GM21381 (cell line): ENCODE measurements at regions not wholly inside any gene's neighbourhood (a gene's known extent, or its start where the extent isn't known, plus 50 kb on each side); places are given as distances from the start of the nearest gene placed in this dataset.
"Not testable (repeated sequence)": the region's sequence is repeated elsewhere in the genome, so short reads cannot be mapped to it uniquely, and the experiment has no call there.

Experiments used
- ATAC-seq: cut with Tn5 transposase; IDR thresholded peaks from one replicate; pipeline ENCODE4 v1.9.1; 2021; ENCODE audit warnings: mild to moderate bottlenecking, moderate library complexity; ENCODE audit not compliant: unreplicated experiment

DNA sequence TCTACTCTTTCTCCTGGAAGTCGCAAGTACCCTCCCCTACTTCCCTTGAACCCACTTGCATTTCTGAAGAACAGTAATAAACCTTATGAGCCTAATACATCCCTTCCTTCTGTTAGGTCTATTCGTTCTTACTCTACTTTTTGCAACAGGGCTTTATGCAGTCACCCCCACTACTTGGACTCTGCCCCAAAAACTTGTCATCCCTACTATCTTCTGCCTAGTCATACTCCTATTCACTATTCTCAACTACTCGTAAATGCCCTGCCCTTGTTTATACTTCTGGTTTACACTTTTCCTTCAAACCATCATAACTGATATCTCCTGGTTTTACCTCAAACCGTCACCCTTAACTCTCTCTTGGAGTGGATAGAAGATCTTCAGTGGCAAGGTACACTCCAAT is 55.2 kb upstream of the SLIT2 start:
- ATAC-seq, result no peak

- ATAC-seq, result no peak
These were observed 56.4 kb upstream of the SLIT2 start for GRCh38 chr4:20195071-20195885.

DNA sequence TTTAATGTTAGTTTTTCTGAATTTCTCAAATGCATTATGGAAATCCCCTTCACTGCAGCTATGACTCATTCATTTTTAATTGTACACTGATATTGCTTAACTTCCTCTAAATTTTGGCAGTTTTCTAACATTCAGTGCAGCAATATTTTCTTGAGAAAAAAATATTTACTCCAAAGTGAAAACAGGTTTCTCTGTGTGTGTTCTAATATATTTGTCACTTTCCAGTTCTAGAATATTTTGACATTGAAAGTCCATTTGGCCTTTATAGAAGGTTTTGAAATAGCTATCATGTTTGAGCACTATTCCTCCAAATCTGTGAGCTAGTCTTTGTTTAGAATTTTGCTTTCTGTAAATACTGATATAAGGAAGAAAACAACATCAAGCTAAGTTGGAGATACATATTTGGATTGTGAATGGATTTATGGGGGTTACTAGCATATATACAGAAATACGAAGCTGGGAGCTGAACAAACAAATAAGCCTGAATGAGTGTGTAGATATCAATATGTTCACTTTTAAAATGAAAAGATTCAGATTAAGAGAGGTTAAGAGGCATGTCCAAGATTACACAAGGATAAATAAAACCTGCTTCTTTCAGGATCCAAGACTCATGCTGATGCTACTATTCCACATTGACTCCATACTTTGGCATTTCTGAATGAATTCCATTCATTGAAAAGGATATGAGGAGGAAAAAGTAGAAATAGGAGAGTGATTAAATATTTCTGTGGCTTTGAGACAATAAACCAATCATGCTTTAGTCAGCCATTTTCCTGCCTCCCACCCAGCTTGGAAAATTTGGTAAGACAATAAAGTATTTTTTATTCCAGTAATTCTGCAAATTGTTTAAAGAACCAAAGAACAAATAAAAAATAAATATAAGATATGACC is 57.3 kb upstream of the SLIT2 start:
- no peak for ATAC-seq

GRCh38 chr4:20193141-20193936 is 58.4 kb upstream of the SLIT2 start:
- ATAC-seq, result no peak

DNA sequence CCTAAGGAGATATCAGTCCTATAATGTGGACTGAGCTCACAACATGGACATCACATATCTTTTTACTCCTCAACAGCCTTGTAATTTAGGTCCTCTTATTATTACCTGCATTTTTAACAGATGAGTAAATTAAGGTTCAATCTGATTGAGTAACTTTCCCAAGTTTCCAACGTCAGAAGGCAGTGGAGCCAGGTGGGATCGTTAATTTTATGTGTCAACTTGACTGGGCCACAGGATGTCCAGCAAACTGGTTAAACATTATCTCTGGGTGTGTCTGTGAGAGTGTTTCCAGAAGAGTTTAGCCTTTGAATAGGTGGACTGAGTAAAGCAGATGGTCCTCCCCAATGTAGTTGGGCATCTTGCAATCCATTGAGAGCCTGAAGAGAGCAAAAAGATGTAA is 59.0 kb upstream of the SLIT2 start:
- ATAC-seq, result no peak

DNA sequence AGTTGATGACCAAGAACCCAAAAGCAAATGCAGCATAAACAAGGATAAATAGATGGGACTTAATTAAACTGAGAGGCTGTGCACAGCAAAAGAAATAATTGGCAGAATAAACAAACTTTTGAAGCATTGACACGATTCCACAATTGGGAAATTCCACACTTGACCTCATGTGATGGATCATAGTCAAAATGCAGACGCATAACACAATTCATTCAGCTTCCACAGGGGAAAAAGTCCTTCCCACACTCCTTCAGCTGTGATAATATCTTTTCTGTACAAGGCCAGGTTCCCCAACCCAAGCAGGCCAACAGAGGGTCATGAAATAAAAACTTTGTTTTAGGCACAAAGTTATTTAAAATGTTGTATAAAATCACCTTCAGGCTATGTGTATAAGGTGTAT is 66.6 kb upstream of the SLIT2 start:
- no peak for ATAC-seq

GRCh38 chr4:20183131-20183530 is 68.6 kb upstream of the SLIT2 start:
- not testable (repeated sequence) for ATAC-seq

DNA sequence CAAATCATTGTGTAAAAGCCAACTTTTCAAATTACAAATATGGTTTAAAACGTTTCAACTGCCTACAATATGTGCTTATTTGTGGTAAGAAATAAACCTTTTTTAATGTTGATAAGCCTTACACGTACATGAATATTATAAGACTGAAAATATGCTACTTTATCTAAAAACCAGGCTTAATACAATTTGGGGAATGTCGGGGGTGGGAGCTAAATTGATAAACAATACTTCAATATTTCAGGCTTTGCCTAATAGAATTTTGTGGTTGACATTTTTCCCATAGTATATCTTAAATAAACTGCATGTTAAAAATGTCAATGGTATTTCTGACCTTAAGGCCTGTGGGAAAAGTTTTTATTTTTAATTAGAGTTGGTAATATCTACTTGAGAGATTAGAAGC is 69.8 kb upstream of the SLIT2 start:
- no peak for ATAC-seq

DNA sequence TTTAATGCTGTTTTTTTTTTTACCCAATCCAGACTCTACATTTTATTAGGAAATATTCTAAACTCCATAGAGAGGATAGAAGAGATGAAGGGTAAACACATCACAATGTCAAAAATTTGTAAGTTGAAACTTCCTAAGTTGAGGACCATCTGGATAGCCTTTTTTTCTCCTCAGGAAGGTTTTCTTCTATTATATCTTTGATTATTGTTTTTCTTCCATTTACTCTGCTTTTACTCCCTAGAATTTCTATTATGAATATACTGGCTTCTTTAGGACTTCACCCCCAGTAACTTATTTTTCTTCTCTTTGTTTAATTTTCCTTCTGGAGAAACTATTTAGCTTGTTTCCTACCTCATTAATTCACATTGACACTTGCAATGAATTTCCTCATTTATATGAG is 71.2 kb upstream of the SLIT2 start:
- ATAC-seq, result no peak

GRCh38 chr4:20178902-20179576 is 72.7 kb upstream of the SLIT2 start:
- ATAC-seq, result no peak

GRCh38 chr4:20176881-20177280 is 74.8 kb upstream of the SLIT2 start:
- no peak for ATAC-seq

GRCh38 chr4:20172070-20172760 is 79.5 kb upstream of the SLIT2 start:
- no peak for ATAC-seq

- ATAC-seq, result no peak
These were observed 85.2 kb upstream of the SLIT2 start for GRCh38 chr4:20166544-20166943.

- no peak for ATAC-seq
These were observed 92.2 kb upstream of the SLIT2 start for GRCh38 chr4:20159516-20159915.

- no peak for ATAC-seq
These were observed 93.5 kb upstream of the SLIT2 start for GRCh38 chr4:20158195-20158594.

- no peak for ATAC-seq
These were observed 100.3 kb upstream of the SLIT2 start for GRCh38 chr4:20151436-20151835.

- not testable (repeated sequence) for ATAC-seq
These were observed 102.6 kb upstream of the SLIT2 start for GRCh38 chr4:20149143-20149542.

DNA sequence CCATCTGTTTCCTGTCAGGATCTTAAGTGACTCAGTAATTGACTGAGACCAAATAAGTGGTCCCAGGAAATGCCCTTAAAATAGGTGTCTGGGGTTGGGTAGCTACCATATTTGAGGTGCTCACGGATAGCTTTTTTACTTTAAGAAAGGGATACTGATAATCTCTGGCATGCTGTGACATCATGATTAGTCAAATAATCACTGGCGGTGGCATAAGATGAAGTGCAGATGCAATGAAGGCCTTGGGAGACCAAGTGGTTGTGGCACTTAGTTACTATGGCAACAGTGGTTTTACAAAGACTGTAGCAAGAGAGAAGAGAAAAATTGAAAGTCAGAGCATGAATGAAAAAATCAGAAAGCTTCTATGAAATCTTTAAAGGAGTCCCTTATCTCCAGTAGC is 114.5 kb upstream of the SLIT2 start:
- no peak for ATAC-seq

DNA sequence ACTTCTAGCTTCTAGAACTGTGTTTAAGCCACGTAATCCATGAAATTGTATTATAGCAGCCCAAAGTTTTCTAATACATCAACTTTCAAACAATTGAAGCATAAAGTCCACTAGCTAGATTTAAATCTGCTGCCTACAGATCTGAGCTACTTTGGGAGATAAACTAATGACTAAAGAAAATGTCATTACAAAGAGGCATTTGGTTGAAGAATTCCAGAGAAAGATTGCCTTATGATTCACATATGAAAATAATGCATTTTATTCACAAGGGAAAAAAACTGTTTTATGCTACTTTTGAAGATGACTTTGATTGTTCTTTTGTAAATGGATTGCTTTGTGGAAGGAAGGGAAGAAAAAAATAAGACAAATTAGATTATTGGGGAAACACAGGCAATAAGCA is 124.1 kb upstream of the SLIT2 start:
- ATAC-seq, result no peak

DNA sequence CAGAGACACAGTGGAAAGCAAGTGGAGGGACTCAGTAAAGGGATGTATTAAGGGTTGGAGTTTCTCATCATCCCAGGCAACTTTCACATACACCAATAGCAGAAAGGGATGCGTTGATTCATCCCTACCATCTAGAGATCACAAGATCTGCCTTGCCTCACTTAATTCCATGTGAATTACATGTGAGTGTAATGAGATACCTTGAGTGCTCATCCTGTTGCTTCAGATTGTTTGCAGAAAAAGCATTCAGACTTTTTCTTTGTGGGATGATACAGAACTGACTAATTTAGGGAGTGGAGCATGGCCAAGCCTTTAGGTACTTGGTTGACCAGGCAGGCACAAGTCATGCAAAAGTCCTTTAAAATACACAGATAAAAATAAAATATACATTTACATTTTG is 124.8 kb upstream of the SLIT2 start:
- no peak for ATAC-seq
